OCI-LY7 (cell line): ENCODE measurements at regions not wholly inside any gene's neighbourhood (a gene's known extent, or its start where the extent isn't known, plus 50 kb on each side); places are given as distances from the start of the nearest gene placed in this dataset.
"Not testable (repeated sequence)": the region's sequence is repeated elsewhere in the genome, so short reads cannot be mapped to it uniquely, and the experiment has no call there.

Experiments used
- BruUV-seq: library from RNA; stranded (reverse); fragments of 400-500 nt; replicated peaks from 2 replicates; lab custom pipeline; 2021; lab: Mats Ljungman, UMichigan
- CTCF ChIA-PET: fragments of 300-600 bp; sonication (Branson Sonifier 250); formaldehyde crosslinking; loops from one replicate; lab custom pipeline; 2022; ENCODE audit warnings: antibody characterized with exemption; ENCODE audit not compliant: unreplicated experiment; lab: Charles Lee
- POLR2A ChIA-PET: fragments of 300-600 bp; sonication (Branson Sonifier 250); formaldehyde crosslinking; loops from one replicate; lab custom pipeline; 2022; ENCODE audit warnings: antibody characterized with exemption; lab: Charles Lee
- DNase-seq: peaks from one replicate; pipeline ENCODE4 v3.0.0-alpha.2; 2015; ENCODE audit warnings: low spot score
- H2AFZ ChIP-seq: fragments of 200-600 bp; sonication (generic), shearing (Covaris generic); 2 replicates; pipeline ENCODE4 v1.6.1; 2014; ENCODE audit warnings: mild to moderate bottlenecking, antibody characterized with exemption, low read length, moderate library complexity
- H3K27ac ChIP-seq: fragments of 200-600 bp; sonication (generic); 2 replicates; pipeline ENCODE4 v1.5.1; 2014; ENCODE audit warnings: mixed run types, low read depth, mild to moderate bottlenecking, moderate library complexity, low read length, inconsistent platforms; ENCODE audit not compliant: poor library complexity, severe bottlenecking
- H3K36me3 ChIP-seq: fragments of 200-600 bp; sonication (generic); 2 replicates; pipeline ENCODE4 v1.6.1; 2014; ENCODE audit warnings: mild to moderate bottlenecking, antibody characterized with exemption, low read length, moderate library complexity, mixed read lengths; ENCODE audit not compliant: insufficient read depth
- H3K4me1 ChIP-seq: fragments of 200-600 bp; sonication (generic); 2 replicates; pipeline ENCODE4 v1.5.1; 2014; ENCODE audit warnings: mild to moderate bottlenecking, low read length; ENCODE audit not compliant: insufficient read depth, poor library complexity, severe bottlenecking
- H3K4me2 ChIP-seq: fragments of 200-600 bp; sonication (generic); 2 replicates; pipeline ENCODE4 v1.6.1; 2014; ENCODE audit warnings: mild to moderate bottlenecking, low read length
- H3K4me3 ChIP-seq: fragments of 200-600 bp; sonication (generic); 2 replicates; pipeline ENCODE4 v1.5.1; 2014; ENCODE audit warnings: mild to moderate bottlenecking, low read depth, low read length; ENCODE audit not compliant: poor library complexity, severe bottlenecking
- H3K79me2 ChIP-seq: fragments of 200-600 bp; sonication (generic); 2 replicates; pipeline ENCODE4 v1.6.1; 2016; ENCODE audit warnings: low read depth, mild to moderate bottlenecking, low read length, moderate library complexity, mixed read lengths; ENCODE audit not compliant: insufficient read depth
- H3K9me2 ChIP-seq: fragments of 200-600 bp; sonication (generic); 2 replicates; pipeline ENCODE4 v1.6.1; 2016; ENCODE audit warnings: mild to moderate bottlenecking, low read length, mixed read lengths; ENCODE audit not compliant: insufficient read depth
- H3K9me3 ChIP-seq: fragments of 200-600 bp; sonication (generic); 2 replicates; pipeline ENCODE4 v1.6.1; 2014; ENCODE audit warnings: mild to moderate bottlenecking, mixed run types, low read length, mixed read lengths
- H4K20me1 ChIP-seq: fragments of 200-600 bp; sonication (generic); 2 replicates; pipeline ENCODE4 v1.6.1; 2014; ENCODE audit warnings: mild to moderate bottlenecking, antibody characterized with exemption, low read length, moderate library complexity, mixed read lengths; ENCODE audit not compliant: insufficient read depth
- CTCF ChIP-seq: fragments of 200-600 bp; sonication (generic); conservative IDR thresholded peaks from 2 replicates; pipeline ENCODE4 v1.5.1; 2014; ENCODE audit warnings: mild to moderate bottlenecking, antibody characterized with exemption, low read length, moderate library complexity, mixed read lengths
- EZH2phosphoT487 ChIP-seq: fragments of 200-600 bp; sonication (generic); IDR thresholded peaks from 2 replicates; pipeline ENCODE4 v1.6.1; 2018; ENCODE audit warnings: low read depth, borderline replicate concordance, mild to moderate bottlenecking, mixed run types, antibody characterized with exemption, low read length, moderate library complexity, mixed read lengths
- intact Hi-C: fragments of 100-400 bp; cut with micrococcal nuclease; formaldehyde crosslinking; loops from one replicate; pipeline ENCODE4 v1.10.0; 2022; ENCODE audit not compliant: unreplicated experiment
- small RNA-seq: library from RNA; depleted of rRNA; stranded (forward); fragments of <200 nt; gene quantifications from one replicate; pipeline ENCODE3, GENCODE V24; 2014

- POLR2A ChIA-PET = interaction anchor here (1.0 kb wide), 1 partner anchor 39 kb away, joined by 3 read pairs; no protein-coding TSS in a partner anchor
These were observed 53.7 kb upstream of the ANKH start for GRCh38 chr5:14925326-14925725.

GRCh38 chr5:14922952-14923351 is 51.4 kb upstream of the ANKH start:
- intact Hi-C loops, POLR2A ChIA-PET: not testable (repeated sequence)

More at GRCh38 chr5:14925326-14925725, 53.7 kb upstream of the ANKH start:
- no peak for DNase-seq
- Histone ChIP-seq H3K4me1 (no peaks in the 10 kb centered on the region), H3K4me3 (no peak overlapping the region), H3K27ac (no peak overlapping the region), H3K4me2 (no peak overlapping the region), H3K9me3 (no peaks in the 10 kb centered on the region), H3K79me2 (no peaks in the 10 kb centered on the region), H3K9me2 (no peaks in the 10 kb centered on the region), H2AFZ (no peak overlapping the region), H4K20me1 (no peaks in the 10 kb centered on the region), H3K36me3 (no peaks in the 10 kb centered on the region)
- TF ChIP-seq EZH2phosphoT487 (no peak), CTCF (no peak)
- no TSS peak for BruUV-seq
- CTCF ChIA-PET = no interaction called here
- intact Hi-C loops = no loop called here

GRCh38 chr5:14922456-14922855 is 50.9 kb upstream of the ANKH start:
- DNase-seq = no peak
- H2AFZ ChIP-seq = no peak overlapping the region
- no peak overlapping the region for H3K4me3 ChIP-seq
- ChIA-PET CTCF (no interaction called here), POLR2A (no interaction called here)
- TF ChIP-seq CTCF = no peak
- TF ChIP-seq EZH2phosphoT487 = no peak
- H3K9me3 ChIP-seq = no peaks in the 10 kb centered on the region
- H3K27ac ChIP-seq = no peak overlapping the region
- H3K9me2 ChIP-seq = no peaks in the 10 kb centered on the region
- H3K79me2 ChIP-seq = no peaks in the 10 kb centered on the region
- H4K20me1 ChIP-seq = no peaks in the 10 kb centered on the region
- no TSS peak for BruUV-seq
- H3K4me2 ChIP-seq = no peak overlapping the region
- no peaks in the 10 kb centered on the region for H3K36me3 ChIP-seq
- intact Hi-C loops = no loop called here
- H3K4me1 ChIP-seq = no peaks in the 10 kb centered on the region

More at GRCh38 chr5:14922952-14923351, 51.4 kb upstream of the ANKH start:
- H3K4me2 ChIP-seq, H3K79me2 ChIP-seq, CTCF ChIA-PET, H3K36me3 ChIP-seq, BruUV-seq, DNase-seq, H3K4me1 ChIP-seq, H3K27ac ChIP-seq, H4K20me1 ChIP-seq, H3K4me3 ChIP-seq, H3K9me3 ChIP-seq, H2AFZ ChIP-seq, H3K9me2 ChIP-seq: not testable (repeated sequence)

Small RNA genes in the stretch of these regions (small RNA-seq; reads per million reads assigned to genes)
- gene RF00096 = 0.42 reads per million
